ENCODE measurements at regions not wholly inside any gene's neighbourhood (a gene's known extent, or its start where the extent isn't known, plus 50 kb on each side); places are given as distances from the start of the nearest gene placed in this dataset.

DNA sequence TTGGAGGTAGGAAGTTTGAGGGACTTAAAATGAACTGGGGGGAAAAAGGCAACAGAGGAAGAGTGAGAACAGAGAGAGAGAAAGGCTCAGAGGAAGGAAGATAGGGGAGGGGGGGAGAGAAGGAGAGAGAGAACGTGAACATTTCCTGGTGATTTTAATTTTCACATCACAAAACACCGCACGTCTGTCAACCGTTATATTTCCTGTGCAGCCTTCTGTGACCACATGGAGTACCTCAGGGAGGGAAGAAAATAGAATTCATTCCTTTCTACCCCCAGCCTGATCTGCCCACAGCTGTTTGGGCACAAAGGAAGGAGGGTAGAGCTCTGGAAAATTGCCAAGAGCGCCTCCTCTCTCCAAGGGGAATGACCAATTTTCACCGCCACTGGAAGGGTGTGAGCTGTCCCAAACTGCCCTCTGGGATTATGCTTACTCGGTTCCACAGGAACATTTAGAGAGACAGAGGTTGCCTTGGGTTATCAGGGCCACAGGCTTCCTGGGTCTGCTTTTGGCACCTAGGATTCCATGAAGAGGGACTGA lies 135.7 kb upstream of the MAMLD1 start:
- intact Hi-C loops (cut with micrococcal nuclease) = no loop called here
- CTCF ChIA-PET = interaction anchor here (0.6 kb wide), 1 partner anchor 1870 kb away, joined by 4 read pairs; no protein-coding TSS in a partner anchor
- peaks cover under 1% of the 10 kb centered on the region for H3K4me1 Mint-ChIP-seq (ENCODE audit: insufficient read depth, unreplicated experiment)
- H3K4me3 Mint-ChIP-seq (ENCODE audit: unreplicated experiment) = no peak overlapping the region
- no peaks in the 10 kb centered on the region for H3K36me3 Mint-ChIP-seq (ENCODE audit: insufficient read depth, unreplicated experiment)
- BruUV-seq (replicated peaks) = no TSS peak
- POLR2A ChIA-PET = no interaction called here
- peaks cover 4% of the 10 kb centered on the region for H3K27me3 Mint-ChIP-seq (ENCODE audit: insufficient read depth, unreplicated experiment)
- H3K27ac Mint-ChIP-seq (ENCODE audit: low read depth, unreplicated experiment) = no peak overlapping the region
- TF ChIP-seq, protein P1, sequence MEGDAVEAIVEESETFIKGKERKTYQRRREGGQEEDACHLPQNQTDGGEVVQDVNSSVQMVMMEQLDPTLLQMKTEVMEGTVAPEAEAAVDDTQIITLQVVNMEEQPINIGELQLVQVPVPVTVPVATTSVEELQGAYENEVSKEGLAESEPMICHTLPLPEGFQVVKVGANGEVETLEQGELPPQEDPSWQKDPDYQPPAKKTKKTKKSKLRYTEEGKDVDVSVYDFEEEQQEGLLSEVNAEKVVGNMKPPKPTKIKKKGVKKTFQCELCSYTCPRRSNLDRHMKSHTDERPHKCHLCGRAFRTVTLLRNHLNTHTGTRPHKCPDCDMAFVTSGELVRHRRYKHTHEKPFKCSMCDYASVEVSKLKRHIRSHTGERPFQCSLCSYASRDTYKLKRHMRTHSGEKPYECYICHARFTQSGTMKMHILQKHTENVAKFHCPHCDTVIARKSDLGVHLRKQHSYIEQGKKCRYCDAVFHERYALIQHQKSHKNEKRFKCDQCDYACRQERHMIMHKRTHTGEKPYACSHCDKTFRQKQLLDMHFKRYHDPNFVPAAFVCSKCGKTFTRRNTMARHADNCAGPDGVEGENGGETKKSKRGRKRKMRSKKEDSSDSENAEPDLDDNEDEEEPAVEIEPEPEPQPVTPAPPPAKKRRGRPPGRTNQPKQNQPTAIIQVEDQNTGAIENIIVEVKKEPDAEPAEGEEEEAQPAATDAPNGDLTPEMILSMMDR (IDR thresholded peaks at IDR 0.05; ENCODE audit: unreplicated experiment) = no peak
- DNase-seq (ENCODE audit: unreplicated experiment) = no peak
- H3K9me3 Mint-ChIP-seq (ENCODE audit: unreplicated experiment) = no peaks in the 10 kb centered on the region

DNA sequence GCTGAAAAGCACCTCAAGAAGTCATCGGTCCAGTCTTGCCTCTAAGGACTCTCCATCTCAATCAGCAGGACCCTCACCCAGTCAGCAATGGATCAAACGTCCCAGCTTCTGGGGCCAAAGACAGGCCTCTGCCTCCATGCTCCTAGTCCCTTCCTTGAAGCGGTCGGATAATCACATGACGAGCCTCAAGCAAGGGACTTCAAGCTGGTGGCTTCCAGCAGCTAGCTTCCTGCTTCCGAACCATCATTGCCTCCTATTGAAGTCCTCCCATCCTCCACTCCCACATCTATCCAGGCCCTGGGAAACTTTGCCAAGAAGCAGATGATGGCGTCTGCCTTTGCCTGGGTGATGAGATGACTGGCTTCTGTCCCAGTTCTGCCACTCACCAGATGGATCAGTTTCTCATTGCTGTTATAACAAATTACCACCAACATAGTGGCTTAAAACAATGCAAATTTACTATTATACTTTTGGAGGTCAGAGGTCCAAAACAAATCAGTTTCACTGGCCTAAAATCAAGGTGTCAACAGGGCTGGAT lies 135.2 kb upstream of the MAMLD1 start:
- Mint-ChIP-seq H3K27me3 (ENCODE audit: insufficient read depth, unreplicated experiment) (no peaks in the 10 kb centered on the region), H3K27ac (ENCODE audit: low read depth, unreplicated experiment) (no peak overlapping the region), H3K36me3 (ENCODE audit: insufficient read depth, unreplicated experiment) (no peaks in the 10 kb centered on the region), H3K9me3 (ENCODE audit: unreplicated experiment) (no peaks in the 10 kb centered on the region), H3K4me3 (ENCODE audit: unreplicated experiment) (no peak overlapping the region), H3K4me1 (ENCODE audit: insufficient read depth, unreplicated experiment) (peaks cover 6% of the 10 kb centered on the region)
- TF ChIP-seq, protein P1 (IDR thresholded peaks at IDR 0.05; ENCODE audit: unreplicated experiment) = no peak
- DNase-seq (ENCODE audit: unreplicated experiment) = no peak
- BruUV-seq (replicated peaks) = no TSS peak
- ChIA-PET CTCF (interaction anchor here (0.6 kb wide), 1 partner anchor 1871 kb away, joined by 4 read pairs; no protein-coding TSS in a partner anchor), POLR2A (no interaction called here)
- intact Hi-C loops (cut with micrococcal nuclease) = no loop called here

DNA sequence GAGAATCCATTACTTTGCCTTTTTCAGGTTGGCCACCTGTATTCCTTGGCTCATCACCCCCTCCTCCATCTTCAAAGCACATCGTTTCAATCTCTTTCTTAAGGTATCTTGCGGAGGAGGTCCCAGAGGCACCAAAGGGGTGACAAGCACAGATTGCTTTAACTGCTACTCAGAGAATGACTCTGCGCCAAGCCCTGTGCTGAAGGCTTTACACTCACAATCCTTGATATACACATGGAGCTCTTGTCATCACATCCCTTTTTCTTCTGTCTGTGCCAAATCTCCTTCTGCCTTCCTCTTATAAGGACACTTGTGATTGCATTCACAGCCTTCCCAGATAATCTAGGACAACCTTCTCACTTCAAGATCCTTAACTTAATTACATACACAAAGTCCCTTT lies 134.7 kb upstream of the MAMLD1 start:
- DNase-seq (ENCODE audit: unreplicated experiment) = no peak
- Mint-ChIP-seq H3K4me3 (ENCODE audit: unreplicated experiment) (no peak overlapping the region), H3K36me3 (ENCODE audit: insufficient read depth, unreplicated experiment) (no peaks in the 10 kb centered on the region), H3K4me1 (ENCODE audit: insufficient read depth, unreplicated experiment) (peaks cover 6% of the 10 kb centered on the region), H3K9me3 (ENCODE audit: unreplicated experiment) (no peaks in the 10 kb centered on the region), H3K27ac (ENCODE audit: low read depth, unreplicated experiment) (no peak overlapping the region), H3K27me3 (ENCODE audit: insufficient read depth, unreplicated experiment) (no peaks in the 10 kb centered on the region)
- TF ChIP-seq, protein P1 (IDR thresholded peaks at IDR 0.05; ENCODE audit: unreplicated experiment) = no peak
- BruUV-seq (replicated peaks) = no TSS peak
- intact Hi-C loops (cut with micrococcal nuclease) = no loop called here
- POLR2A ChIA-PET = no interaction called here
- CTCF ChIA-PET = no interaction called here

DNA sequence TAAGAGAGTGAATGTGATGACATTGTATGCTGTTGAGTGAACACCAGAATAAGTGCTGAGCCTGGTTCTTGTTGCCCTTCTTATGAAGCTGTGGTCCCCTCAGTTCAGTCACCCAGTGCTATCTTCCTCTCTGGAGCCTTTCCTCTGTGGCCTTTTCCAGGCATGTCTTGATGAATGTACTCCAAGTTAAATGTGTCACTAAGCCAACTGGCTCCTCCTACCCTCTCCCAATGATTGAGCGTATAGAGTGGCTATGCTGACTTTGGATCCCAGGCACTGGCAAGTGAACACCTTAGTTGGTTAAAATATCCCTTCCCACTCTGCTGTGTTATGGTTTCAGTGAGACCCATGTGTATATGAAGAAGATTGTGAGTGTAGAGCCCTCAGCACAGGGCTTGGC lies 134.1 kb upstream of the MAMLD1 start:
- Mint-ChIP-seq H3K9me3 (ENCODE audit: unreplicated experiment) (no peaks in the 10 kb centered on the region), H3K4me3 (ENCODE audit: unreplicated experiment) (no peak overlapping the region), H3K27me3 (ENCODE audit: insufficient read depth, unreplicated experiment) (no peaks in the 10 kb centered on the region), H3K27ac (ENCODE audit: low read depth, unreplicated experiment) (no peak overlapping the region), H3K36me3 (ENCODE audit: insufficient read depth, unreplicated experiment) (no peaks in the 10 kb centered on the region), H3K4me1 (ENCODE audit: insufficient read depth, unreplicated experiment) (peaks cover 6% of the 10 kb centered on the region)
- ChIA-PET CTCF (no interaction called here), POLR2A (no interaction called here)
- DNase-seq (ENCODE audit: unreplicated experiment) = no peak
- BruUV-seq (replicated peaks) = no TSS peak
- intact Hi-C loops (cut with micrococcal nuclease) = no loop called here
- TF ChIP-seq, protein P1 (IDR thresholded peaks at IDR 0.05; ENCODE audit: unreplicated experiment) = no peak

All from MCF 10A (cell line).